ENCODE measurements at regions not wholly inside any gene's neighbourhood (a gene's known extent, or its start where the extent isn't known, plus 50 kb on each side); places are given as distances from the start of the nearest gene placed in this dataset.
"Not testable (repeated sequence)": the region's sequence is repeated elsewhere in the genome, so short reads cannot be mapped to it uniquely, and the experiment has no call there.

GRCh38 chr7:91789558-91789957, 90.9 kb downstream of the MTERF1 start:
- DNase-seq = no peak
- TF ChIP-seq, protein P1, sequence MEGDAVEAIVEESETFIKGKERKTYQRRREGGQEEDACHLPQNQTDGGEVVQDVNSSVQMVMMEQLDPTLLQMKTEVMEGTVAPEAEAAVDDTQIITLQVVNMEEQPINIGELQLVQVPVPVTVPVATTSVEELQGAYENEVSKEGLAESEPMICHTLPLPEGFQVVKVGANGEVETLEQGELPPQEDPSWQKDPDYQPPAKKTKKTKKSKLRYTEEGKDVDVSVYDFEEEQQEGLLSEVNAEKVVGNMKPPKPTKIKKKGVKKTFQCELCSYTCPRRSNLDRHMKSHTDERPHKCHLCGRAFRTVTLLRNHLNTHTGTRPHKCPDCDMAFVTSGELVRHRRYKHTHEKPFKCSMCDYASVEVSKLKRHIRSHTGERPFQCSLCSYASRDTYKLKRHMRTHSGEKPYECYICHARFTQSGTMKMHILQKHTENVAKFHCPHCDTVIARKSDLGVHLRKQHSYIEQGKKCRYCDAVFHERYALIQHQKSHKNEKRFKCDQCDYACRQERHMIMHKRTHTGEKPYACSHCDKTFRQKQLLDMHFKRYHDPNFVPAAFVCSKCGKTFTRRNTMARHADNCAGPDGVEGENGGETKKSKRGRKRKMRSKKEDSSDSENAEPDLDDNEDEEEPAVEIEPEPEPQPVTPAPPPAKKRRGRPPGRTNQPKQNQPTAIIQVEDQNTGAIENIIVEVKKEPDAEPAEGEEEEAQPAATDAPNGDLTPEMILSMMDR (IDR thresholded peaks at IDR 0.05) = no peak
- no peak for TF ChIP-seq POLR2A (IDR thresholded peaks at IDR 0.05)
- 28 to 59% methylated on average over 1 of the region's 1 CpG for WGBS, 2 donors
- no peaks in the 10 kb centered on the region for H3K27me3 ChIP-seq
- no peak for ATAC-seq
- no peaks in the 10 kb centered on the region for H3K9me3 ChIP-seq
- H3K4me3 ChIP-seq = no peak overlapping the region
- intact Hi-C loops (cut with DNase I) = no loop called here
- H3K27ac ChIP-seq = no peak overlapping the region
- no peaks in the 10 kb centered on the region for H3K4me1 ChIP-seq
- no peaks in the 10 kb centered on the region for H3K36me3 ChIP-seq (replicated peaks in 1 of 2; ENCODE audit: insufficient read depth in 1 of 2, low read depth in 2 of 2)

GRCh38 chr7:91790646-91791045, 89.9 kb downstream of the MTERF1 start:
- H3K27me3 ChIP-seq; intact Hi-C loops (cut with DNase I); H3K4me3 ChIP-seq; H3K36me3 ChIP-seq (replicated peaks in 1 of 2; ENCODE audit: insufficient read depth in 1 of 2, low read depth in 2 of 2); H3K9me3 ChIP-seq; DNase-seq; H3K4me1 ChIP-seq; H3K27ac ChIP-seq; ATAC-seq: not testable (repeated sequence)
- 88 to 95% methylated on average over 4 to 10 of the region's 10 CpGs for WGBS, 2 donors

DNA sequence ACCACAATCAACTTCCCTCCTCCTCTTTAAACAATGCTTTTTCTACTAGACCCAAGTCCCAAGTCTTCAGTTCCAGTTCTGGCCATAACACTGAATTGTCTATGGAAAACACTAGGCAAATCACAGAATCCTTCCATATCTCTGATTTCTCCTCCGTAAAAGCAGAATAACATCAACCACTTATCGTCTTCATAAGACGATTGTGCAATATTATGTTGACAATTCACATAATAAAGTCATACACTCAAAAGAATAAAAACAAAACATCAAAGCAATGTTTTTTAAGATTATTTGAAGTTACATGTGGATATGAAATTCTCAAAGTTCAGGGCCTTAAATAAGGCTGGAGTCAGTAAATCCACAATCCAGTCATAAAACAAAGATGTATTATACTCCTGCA, 84.4 kb downstream of the MTERF1 start:
- no peak overlapping the region for H3K4me3 ChIP-seq
- no peaks in the 10 kb centered on the region for H3K36me3 ChIP-seq (replicated peaks in 1 of 2; ENCODE audit: insufficient read depth in 1 of 2, low read depth in 2 of 2)
- no peaks in the 10 kb centered on the region for H3K4me1 ChIP-seq
- H3K9me3 ChIP-seq = no peaks in the 10 kb centered on the region
- no peak for DNase-seq
- no peak overlapping the region for H3K27ac ChIP-seq
- intact Hi-C loops (cut with DNase I) = no loop called here
- H3K27me3 ChIP-seq = no peaks in the 10 kb centered on the region
- TF ChIP-seq, protein P1 (IDR thresholded peaks at IDR 0.05) = no peak
- TF ChIP-seq POLR2A (IDR thresholded peaks at IDR 0.05) = no peak
- ATAC-seq = no peak
- WGBS, 2 donors = 64 to 71% methylated on average over 3 of the region's 3 CpGs

DNA sequence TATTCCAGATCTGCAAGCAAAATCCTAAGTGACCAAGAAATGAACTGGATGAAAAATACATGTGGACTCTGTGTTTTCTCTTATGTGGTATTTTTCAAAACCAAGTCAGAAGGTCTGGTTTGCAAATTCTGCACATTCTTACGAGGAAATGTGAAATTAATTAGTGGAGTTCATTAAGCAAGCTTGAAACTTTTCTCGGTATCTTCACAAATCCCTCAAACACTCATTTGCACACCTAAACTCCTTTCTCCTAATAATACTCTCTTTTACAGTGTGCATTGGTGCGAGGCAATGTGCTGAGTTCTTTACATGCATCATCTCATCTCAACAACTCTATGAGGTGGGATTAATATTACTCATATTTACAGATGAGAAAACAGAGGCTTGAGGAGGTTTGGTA, 82.1 kb downstream of the MTERF1 start:
- TF ChIP-seq, protein P1 (IDR thresholded peaks at IDR 0.05) = no peak
- no peak for TF ChIP-seq POLR2A (IDR thresholded peaks at IDR 0.05)
- Histone ChIP-seq H3K4me1 (no peaks in the 10 kb centered on the region), H3K27me3 (no peaks in the 10 kb centered on the region), H3K27ac (no peak overlapping the region), H3K9me3 (no peaks in the 10 kb centered on the region), H3K36me3 (replicated peaks in 1 of 2; ENCODE audit: insufficient read depth in 1 of 2, low read depth in 2 of 2) (no peaks in the 10 kb centered on the region), H3K4me3 (no peak overlapping the region)
- no peak for DNase-seq
- WGBS, 2 donors = 70 to 75% methylated on average over 3 of the region's 3 CpGs
- intact Hi-C loops (cut with DNase I) = no loop called here
- no peak for ATAC-seq

GRCh38 chr7:91800389-91800788, 80.1 kb downstream of the MTERF1 start:
- Histone ChIP-seq H3K36me3 (replicated peaks in 1 of 2; ENCODE audit: insufficient read depth in 1 of 2, low read depth in 2 of 2) (no peaks in the 10 kb centered on the region), H3K4me3 (no peak overlapping the region), H3K27ac (no peak overlapping the region), H3K4me1 (no peaks in the 10 kb centered on the region), H3K9me3 (no peaks in the 10 kb centered on the region), H3K27me3 (no peaks in the 10 kb centered on the region)
- intact Hi-C loops (cut with DNase I) = no loop called here
- DNase-seq (no peak), ATAC-seq (no peak)
- WGBS, 2 donors = 73 to 89% methylated on average over 3 to 9 of the region's 9 CpGs
- TF ChIP-seq POLR2A (IDR thresholded peaks at IDR 0.05) = no peak
- TF ChIP-seq, protein P1 (IDR thresholded peaks at IDR 0.05) = no peak
